ENCODE measurements at regions not wholly inside any gene's neighbourhood (a gene's known extent, or its start where the extent isn't known, plus 50 kb on each side); places are given as distances from the start of the nearest gene placed in this dataset.

GRCh38 chr3:81164806-81165205, 596.6 kb downstream of the GBE1 start:
- ATAC-seq (no peak), DNase-seq (no peak)
- H3K27me3 ChIP-seq, result no peaks in the 10 kb centered on the region
- H3K36me3 ChIP-seq, result no peaks in the 10 kb centered on the region
- no peak overlapping the region for H3K27ac ChIP-seq
- TF ChIP-seq CTCF (IDR thresholded peaks at IDR 0.05), result no peak
- intact Hi-C loops (cut with DNase I), result no loop called here
- no peaks in the 10 kb centered on the region for H3K4me1 ChIP-seq
- no peaks in the 10 kb centered on the region for H3K9me3 ChIP-seq
- no peak overlapping the region for H3K4me3 ChIP-seq

- no peaks in the 10 kb centered on the region for H3K36me3 ChIP-seq
- H3K4me3 ChIP-seq, result no peak overlapping the region
- no peaks in the 10 kb centered on the region for H3K4me1 ChIP-seq
- no peak for TF ChIP-seq CTCF (IDR thresholded peaks at IDR 0.05)
- intact Hi-C loops (cut with DNase I), result no loop called here
- no peak for DNase-seq
- no peaks in the 10 kb centered on the region for H3K9me3 ChIP-seq
- no peak overlapping the region for H3K27ac ChIP-seq
- ATAC-seq, result no peak
- H3K27me3 ChIP-seq, result no peaks in the 10 kb centered on the region
Measured at GRCh38 chr3:81161851-81162250, 599.6 kb downstream of the GBE1 start.

- Histone ChIP-seq H3K4me3 (no peak overlapping the region), H3K4me1 (no peaks in the 10 kb centered on the region), H3K27ac (no peak overlapping the region), H3K27me3 (no peaks in the 10 kb centered on the region), H3K36me3 (no peaks in the 10 kb centered on the region), H3K9me3 (peaks cover 0 to 3% of the 10 kb centered on the region in 2 donors)
- intact Hi-C loops (cut with DNase I), result no loop called here
- TF ChIP-seq CTCF (IDR thresholded peaks at IDR 0.05), result no peak
- no peak for DNase-seq
- ATAC-seq, result no peak
Measured at GRCh38 chr3:81161100-81161499, 600.3 kb downstream of the GBE1 start.

- intact Hi-C loops (cut with DNase I), result no loop called here
- Histone ChIP-seq H3K27me3 (no peaks in the 10 kb centered on the region), H3K36me3 (no peaks in the 10 kb centered on the region), H3K4me3 (no peak overlapping the region), H3K27ac (no peak overlapping the region), H3K4me1 (no peaks in the 10 kb centered on the region), H3K9me3 (peaks cover 0 to 9% of the 10 kb centered on the region in 2 donors)
- DNase-seq, result no peak
- ATAC-seq, result no peak
- no peak for TF ChIP-seq CTCF (IDR thresholded peaks at IDR 0.05)
Measured at GRCh38 chr3:81154611-81155143, 606.8 kb downstream of the GBE1 start.

- Histone ChIP-seq H3K36me3 (no peaks in the 10 kb centered on the region), H3K27me3 (no peaks in the 10 kb centered on the region), H3K4me1 (no peaks in the 10 kb centered on the region), H3K9me3 (peaks cover 0 to 9% of the 10 kb centered on the region in 2 donors), H3K4me3 (no peak overlapping the region), H3K27ac (no peak overlapping the region)
- intact Hi-C loops (cut with DNase I), result no loop called here
- DNase-seq, result no peak
- TF ChIP-seq CTCF (IDR thresholded peaks at IDR 0.05), result no peak
- no peak for ATAC-seq
Measured at GRCh38 chr3:81152156-81152555, 609.3 kb downstream of the GBE1 start.
